ENCODE measurements at regions not wholly inside any gene's neighbourhood (a gene's known extent, or its start where the extent isn't known, plus 50 kb on each side); places are given as distances from the start of the nearest gene placed in this dataset.
"Not testable (repeated sequence)": the region's sequence is repeated elsewhere in the genome, so short reads cannot be mapped to it uniquely, and the experiment has no call there.

DNA sequence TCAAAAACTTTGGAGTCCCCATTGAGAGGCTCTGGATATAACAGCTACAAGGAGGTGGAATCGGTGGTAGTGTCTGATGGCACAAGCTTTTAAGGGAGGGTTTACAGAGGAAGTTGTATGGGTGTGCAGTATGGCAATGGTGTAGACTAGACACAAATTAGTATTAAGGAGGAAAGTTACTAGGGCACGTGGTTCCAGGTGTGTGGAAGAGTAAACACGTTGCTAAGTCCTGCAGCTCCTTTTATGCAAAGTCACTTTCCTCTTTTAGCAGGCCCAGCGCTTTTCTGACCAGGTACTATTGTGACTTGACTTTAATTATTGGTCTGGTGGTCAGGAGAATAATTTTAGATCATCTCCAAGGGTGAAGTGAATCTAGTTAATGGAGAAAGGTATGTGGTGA is 287.5 kb upstream of the B3GALT2 start:
- DNase-seq (ENCODE audit: low read depth in 4 of 4, low spot score in 2 of 4): no peak

GRCh38 chr1:193472838-193473398 is 286.5 kb upstream of the B3GALT2 start:
- no peak for DNase-seq (ENCODE audit: low read depth in 4 of 4, low spot score in 2 of 4)

DNA sequence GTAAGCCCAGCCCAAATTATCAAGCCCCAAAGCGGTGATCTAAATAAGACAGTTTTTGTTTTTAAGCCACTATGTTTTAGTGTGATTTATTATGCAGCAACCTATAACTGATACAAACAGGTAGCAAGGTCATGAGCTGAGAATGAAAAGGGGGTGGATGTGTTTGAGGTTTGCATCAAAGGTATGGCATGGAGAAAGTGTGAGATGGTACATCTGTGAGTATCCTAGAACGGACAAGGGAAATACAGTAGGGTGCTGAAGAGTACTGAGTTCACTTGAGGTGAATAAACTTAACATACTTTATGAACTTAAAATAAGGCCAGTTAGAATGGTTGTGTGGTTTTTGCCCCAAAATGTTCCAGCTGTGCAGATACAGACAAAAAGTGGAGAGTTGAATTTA is 286.0 kb upstream of the B3GALT2 start:
- DNase-seq (ENCODE audit: low read depth in 4 of 4, low spot score in 2 of 4): no peak

DNA sequence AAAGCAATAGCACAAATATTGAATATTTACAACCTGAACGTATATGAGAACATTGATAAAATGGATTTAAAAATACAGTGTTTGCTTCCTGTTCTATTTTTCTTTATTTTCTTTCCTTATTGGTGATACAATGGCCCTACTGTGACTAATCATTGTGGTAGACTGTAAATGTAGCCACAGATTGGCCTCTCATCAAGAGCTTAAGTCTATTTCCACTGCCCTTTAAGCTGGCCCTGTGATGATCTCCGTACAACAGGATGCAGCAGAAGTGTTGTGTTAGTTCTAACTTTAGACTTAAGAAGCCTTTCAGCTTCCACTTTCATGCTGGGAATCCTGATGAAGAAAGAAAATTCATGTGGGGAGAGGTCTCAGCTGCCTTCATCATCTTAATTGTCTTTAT is 285.6 kb upstream of the B3GALT2 start:
- DNase-seq (ENCODE audit: low read depth in 4 of 4, low spot score in 2 of 4): no peak

GRCh38 chr1:193463326-193463932 is 277.0 kb upstream of the B3GALT2 start:
- no peak for DNase-seq (ENCODE audit: low read depth in 4 of 4, low spot score in 2 of 4)

DNA sequence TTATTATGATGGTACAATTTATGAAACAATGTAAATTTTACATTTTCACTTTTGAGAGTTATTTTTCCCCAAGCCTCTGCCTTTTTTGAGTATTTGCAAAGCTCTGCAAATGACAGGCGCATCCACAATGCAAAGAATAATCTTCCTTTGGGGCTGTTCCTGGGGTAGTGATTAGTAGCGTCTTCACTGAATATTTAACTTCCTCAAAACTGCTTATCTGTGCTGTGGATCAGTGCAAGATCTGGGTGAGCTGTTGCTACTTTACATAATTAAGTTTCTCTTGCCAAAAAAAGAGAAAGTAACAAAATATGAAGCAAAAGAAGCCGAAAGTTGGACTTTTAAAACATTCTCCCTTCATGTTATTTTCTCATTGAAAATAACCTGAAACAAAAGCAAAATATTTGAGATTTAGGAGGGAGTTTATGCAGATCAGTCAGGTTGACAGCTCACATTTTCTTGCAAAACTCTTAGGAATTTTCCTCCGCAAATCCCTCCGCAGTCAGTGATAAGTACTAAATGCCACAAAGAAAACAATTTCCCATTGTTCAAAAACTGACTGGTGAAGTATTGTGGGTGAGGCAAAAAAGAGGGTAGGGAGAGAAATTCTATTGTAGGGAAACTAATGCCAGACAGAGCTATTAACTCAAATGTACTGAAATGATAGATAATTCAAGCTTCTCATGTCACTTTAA is 276.4 kb upstream of the B3GALT2 start:
- DNase-seq (ENCODE audit: low read depth in 4 of 4, low spot score in 2 of 4): no peak

GRCh38 chr1:193458628-193459027 is 272.2 kb upstream of the B3GALT2 start:
- no peak for DNase-seq (ENCODE audit: low read depth in 4 of 4, low spot score in 2 of 4)

GRCh38 chr1:193457676-193458075 is 271.3 kb upstream of the B3GALT2 start:
- DNase-seq (ENCODE audit: low read depth in 4 of 4, low spot score in 2 of 4): no peak

- no peak for DNase-seq (ENCODE audit: low read depth in 4 of 4, low spot score in 2 of 4)
These were observed 270.4 kb upstream of the B3GALT2 start for GRCh38 chr1:193456811-193457280.

DNA sequence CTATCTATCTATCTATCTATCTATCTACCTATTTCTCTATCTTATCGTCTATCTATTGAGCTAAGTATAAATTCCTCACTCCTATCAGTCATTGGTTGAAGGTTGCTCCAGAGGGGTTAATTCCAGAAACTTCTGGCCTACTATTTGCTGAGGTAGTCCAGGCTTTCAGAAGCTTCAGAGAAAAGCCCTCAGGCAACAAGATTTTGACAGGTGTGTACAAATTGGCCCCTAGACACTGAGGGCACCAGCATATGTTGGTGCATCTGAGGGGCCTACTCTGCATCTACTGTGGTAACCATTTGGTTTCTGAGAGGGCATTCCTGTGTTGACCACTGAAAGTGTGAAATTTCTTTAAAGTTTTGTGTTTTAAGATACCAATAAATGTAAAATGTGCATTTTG is 265.2 kb upstream of the B3GALT2 start:
- no peak for DNase-seq (ENCODE audit: low read depth in 4 of 4, low spot score in 2 of 4)

- no peak for DNase-seq (ENCODE audit: low read depth in 4 of 4, low spot score in 2 of 4)
These were observed 264.6 kb upstream of the B3GALT2 start for GRCh38 chr1:193451001-193451400.

DNA sequence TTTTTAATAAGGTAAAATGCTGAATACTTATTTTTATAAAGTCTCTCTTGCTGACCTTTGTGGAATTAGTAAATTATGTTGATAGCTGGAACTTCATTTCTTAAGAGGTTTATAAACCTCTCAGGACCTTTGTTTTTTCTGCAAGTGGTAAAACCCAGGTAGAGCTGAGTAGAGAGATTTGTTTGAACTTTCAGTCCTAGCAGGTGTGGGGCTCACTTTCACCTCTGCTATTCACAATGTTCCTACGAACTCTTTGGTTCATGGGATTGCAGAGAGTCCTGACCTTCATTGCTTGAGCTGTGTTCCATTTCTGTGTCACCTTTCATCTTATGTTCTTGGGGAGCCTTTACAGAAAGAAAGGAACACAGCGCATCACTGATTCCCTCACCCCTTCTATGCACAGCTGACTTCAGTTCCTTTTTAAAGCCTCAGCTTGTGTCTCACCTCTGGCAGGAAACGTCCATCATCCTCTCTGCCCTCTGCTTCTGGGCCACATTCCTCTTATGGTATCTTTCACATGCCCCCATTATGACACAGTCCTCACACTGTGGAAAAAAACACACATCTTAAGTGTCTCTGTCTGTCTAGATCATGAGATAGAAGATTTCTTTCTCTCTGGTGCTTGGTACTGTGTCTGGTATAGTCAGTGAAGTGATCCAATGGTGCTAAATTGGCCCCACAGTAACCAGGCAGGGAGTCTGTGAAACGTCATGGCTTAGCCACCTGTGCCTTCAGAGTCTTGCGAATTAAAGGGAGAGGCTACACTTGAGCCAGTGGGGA is 262.5 kb upstream of the B3GALT2 start:
- no peak for DNase-seq (ENCODE audit: low read depth in 4 of 4, low spot score in 2 of 4)

DNA sequence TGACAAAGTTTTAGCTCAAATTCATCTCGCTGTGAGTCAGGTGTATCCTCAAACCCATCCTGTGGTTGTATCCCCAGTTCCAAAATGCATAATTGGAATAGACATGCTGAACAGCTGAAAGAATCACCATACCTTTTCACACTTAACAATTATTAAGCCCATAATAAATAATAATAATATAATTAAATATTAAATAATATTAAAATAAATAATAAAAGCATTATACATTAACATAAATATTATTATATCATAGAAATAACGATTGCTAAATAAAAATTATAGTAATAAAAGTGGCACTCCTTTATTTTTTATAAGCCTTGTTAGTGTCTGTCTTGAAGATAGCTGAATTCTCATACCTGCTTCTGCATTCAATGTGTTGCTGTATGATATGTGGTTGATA is 257.5 kb upstream of the B3GALT2 start:
- DNase-seq (ENCODE audit: low read depth in 4 of 4, low spot score in 2 of 4): no peak

GRCh38 chr1:193438771-193439170 is 252.4 kb upstream of the B3GALT2 start:
- DNase-seq (ENCODE audit: low read depth in 4 of 4, low spot score in 2 of 4): no peak

DNA sequence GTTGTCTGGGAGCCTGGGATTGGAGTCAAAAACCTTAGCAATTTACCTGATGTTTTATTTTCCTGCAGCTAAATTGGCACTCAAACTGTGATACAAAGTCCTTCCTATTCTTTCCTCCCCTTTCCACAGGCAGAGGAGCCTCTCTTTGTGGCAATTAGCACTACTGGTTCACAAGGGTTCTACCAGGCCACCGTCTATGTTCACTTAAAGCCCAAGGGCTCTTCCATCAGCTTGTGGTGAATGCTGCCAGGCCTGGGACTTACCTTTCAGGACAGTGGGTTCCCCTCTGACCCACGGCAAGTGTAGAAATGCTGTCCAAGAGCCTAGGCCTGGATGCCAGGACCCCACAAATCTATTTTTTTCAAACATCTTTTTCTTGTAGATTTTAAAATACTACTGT is 251.9 kb upstream of the B3GALT2 start:
- no peak for DNase-seq (ENCODE audit: low read depth in 4 of 4, low spot score in 2 of 4)

DNA sequence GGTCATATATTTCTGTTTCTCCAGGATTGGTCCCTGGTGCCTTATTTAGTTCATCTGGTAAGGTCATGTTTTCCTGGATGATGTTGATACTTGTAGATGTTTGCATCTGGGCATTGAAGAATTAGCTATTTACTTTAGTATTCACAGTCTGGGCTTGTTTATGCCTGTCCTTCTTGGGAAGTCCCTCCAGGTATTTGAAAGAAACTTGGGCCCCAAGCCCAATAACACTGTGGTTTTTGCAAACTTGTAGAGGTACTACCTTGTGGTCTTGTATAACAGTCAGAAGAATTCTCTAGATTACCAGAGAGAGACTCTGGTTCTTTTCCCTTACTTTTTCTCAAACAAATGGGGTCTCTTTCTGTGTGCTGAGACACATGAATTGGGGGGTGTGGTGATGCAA is 251.4 kb upstream of the B3GALT2 start:
- DNase-seq (ENCODE audit: low read depth in 4 of 4, low spot score in 2 of 4): no peak

DNA sequence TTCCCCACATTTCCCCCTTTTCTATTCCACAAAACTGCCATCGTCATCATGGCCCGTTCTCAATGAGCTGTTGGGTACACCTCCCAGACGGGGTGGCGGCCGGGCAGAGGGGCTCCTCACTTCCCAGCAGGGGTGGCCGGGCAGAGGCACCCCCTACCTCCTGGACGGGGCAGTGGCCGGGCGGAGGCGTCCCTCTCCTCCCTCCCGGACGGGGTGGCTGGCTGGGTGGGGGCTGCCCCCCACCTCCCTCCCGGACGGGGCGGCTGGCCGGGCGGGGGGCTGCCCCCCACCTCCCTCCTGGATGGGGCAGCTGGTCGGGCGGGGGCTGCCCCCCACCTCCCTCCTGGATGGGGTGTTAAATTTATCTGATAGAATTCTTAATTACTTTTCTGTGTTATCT is 250.9 kb upstream of the B3GALT2 start:
- not testable (repeated sequence) for DNase-seq (ENCODE audit: low read depth in 4 of 4, low spot score in 2 of 4)

- DNase-seq (ENCODE audit: low read depth in 4 of 4, low spot score in 2 of 4): no peak
These were observed 249.4 kb upstream of the B3GALT2 start for GRCh38 chr1:193435781-193436180.

- DNase-seq (ENCODE audit: low read depth in 4 of 4, low spot score in 2 of 4): no peak
These were observed 247.9 kb upstream of the B3GALT2 start for GRCh38 chr1:193434319-193434718.

DNA sequence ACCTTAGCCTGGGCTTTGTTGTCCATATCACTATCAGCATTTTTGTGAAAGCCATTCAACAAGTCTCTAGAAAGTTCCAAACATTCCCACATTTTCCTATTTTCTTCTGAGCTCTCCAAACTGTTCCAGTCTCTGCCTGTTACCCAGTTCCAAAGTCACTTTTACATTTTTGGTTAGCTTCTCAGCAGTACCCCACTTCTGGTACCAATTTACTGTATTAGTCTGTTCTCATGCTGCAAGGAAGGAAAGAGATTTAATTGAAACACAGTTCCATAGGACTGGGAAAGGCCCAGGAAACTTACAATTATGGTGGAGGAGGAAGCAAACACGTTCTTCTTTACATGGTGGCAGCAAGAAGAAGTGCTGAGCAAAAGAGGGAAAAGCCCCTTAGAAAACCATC is 247.2 kb upstream of the B3GALT2 start:
- no peak for DNase-seq (ENCODE audit: low read depth in 4 of 4, low spot score in 2 of 4)

GRCh38 chr1:193432979-193433587 is 246.7 kb upstream of the B3GALT2 start:
- no peak for DNase-seq (ENCODE audit: low read depth in 4 of 4, low spot score in 2 of 4)

Measured in left renal cortex interstitium (tissue), 4 donors.